Ishikawa (cell line): ENCODE measurements at regions not wholly inside any gene's neighbourhood (a gene's known extent, or its start where the extent isn't known, plus 50 kb on each side); places are given as distances from the start of the nearest gene placed in this dataset.

Source experiments
- CEBPB ChIP-seq: IDR thresholded peaks from 2 replicates; pipeline ENCODE4 v1.6.1; 2012
- CREB1 ChIP-seq: IDR thresholded peaks from 2 replicates; pipeline ENCODE4 v1.6.1; 2012; ENCODE audit warnings: low read depth
- EGR1 ChIP-seq: IDR thresholded peaks from 2 replicates; pipeline ENCODE4 v1.6.1; 2012
- EP300 ChIP-seq: IDR thresholded peaks from 2 replicates; pipeline ENCODE4 v1.6.1; 2012; ENCODE audit warnings: borderline replicate concordance
- FOXM1 ChIP-seq: IDR thresholded peaks from 2 replicates; pipeline ENCODE4 v1.6.1; 2012; ENCODE audit warnings: low read depth, borderline replicate concordance
- MAX ChIP-seq: IDR thresholded peaks from 2 replicates; pipeline ENCODE4 v1.6.1; 2012
- RAD21 ChIP-seq: IDR thresholded peaks from 2 replicates; pipeline ENCODE4 v1.6.1; 2012; ENCODE audit warnings: low read depth
- REST ChIP-seq: IDR thresholded peaks from 2 replicates; pipeline ENCODE4 v1.6.1; 2012; ENCODE audit warnings: low read depth, mild to moderate bottlenecking
- TAF1 ChIP-seq: IDR thresholded peaks from 2 replicates; pipeline ENCODE4 v1.6.1; 2012; ENCODE audit warnings: low read depth, mild to moderate bottlenecking
- TCF12 ChIP-seq: IDR thresholded peaks from 2 replicates; pipeline ENCODE4 v1.6.1; 2012; ENCODE audit warnings: low read depth
- TEAD4 ChIP-seq: IDR thresholded peaks from 2 replicates; pipeline ENCODE4 v1.6.1; 2012
- USF1 ChIP-seq: IDR thresholded peaks from 2 replicates; pipeline ENCODE4 v1.6.1; 2012
- YY1 ChIP-seq: IDR thresholded peaks from 2 replicates; pipeline ENCODE4 v1.6.1; 2012; ENCODE audit warnings: low read depth
- ZBTB7A ChIP-seq: IDR thresholded peaks from 2 replicates; pipeline ENCODE4 v1.6.1; 2012; ENCODE audit warnings: low read depth

- TF ChIP-seq RAD21: no peak
- TF ChIP-seq YY1: no peak
- TF ChIP-seq TAF1: no peak
- no peak for TF ChIP-seq ZBTB7A
- no peak for TF ChIP-seq EP300
- no peak for TF ChIP-seq REST
- TF ChIP-seq EGR1: no peak
- TF ChIP-seq TCF12: no peak
- TF ChIP-seq CEBPB: no peak
- TF ChIP-seq CREB1: no peak
- no peak for TF ChIP-seq MAX
- no peak for TF ChIP-seq USF1
- TF ChIP-seq FOXM1: no peak
- no peak for TF ChIP-seq TEAD4
Measured at GRCh38 chr2:58720033-58720769, 479.1 kb upstream of the FANCL start.
